ENCODE measurements at regions not wholly inside any gene's neighbourhood (a gene's known extent, or its start where the extent isn't known, plus 50 kb on each side); places are given as distances from the start of the nearest gene placed in this dataset.

DNA sequence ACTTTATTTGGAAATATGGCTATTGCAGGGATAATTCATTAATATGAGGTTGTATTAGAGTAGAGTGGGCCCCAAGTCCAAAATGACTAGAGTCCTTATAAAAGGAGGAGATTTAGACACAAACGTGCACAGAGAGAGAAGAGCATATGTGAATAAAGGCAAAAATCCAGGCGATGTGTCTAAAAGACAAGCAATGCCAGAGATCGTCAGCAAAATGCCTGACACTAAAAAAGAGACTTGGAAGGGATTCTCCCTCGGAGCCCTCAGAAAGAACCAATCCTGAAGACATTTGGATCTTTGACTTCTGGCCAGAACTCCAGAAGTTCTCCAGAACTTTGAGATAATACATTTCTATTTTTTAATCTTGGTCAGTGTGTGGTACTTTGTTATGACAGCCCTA, 472.1 kb downstream of the NLGN4X start:
- H3K4me1 ChIP-seq: no peaks in the 10 kb centered on the region
- H3K9me3 ChIP-seq: no peaks in the 10 kb centered on the region
- H3K36me3 ChIP-seq: no peaks in the 10 kb centered on the region
- no peak for DNase-seq
- no peaks in the 10 kb centered on the region for H3K27me3 ChIP-seq
- TF ChIP-seq POLR2A (IDR thresholded peaks at IDR 0.05): no peak
- TF ChIP-seq, protein P1, sequence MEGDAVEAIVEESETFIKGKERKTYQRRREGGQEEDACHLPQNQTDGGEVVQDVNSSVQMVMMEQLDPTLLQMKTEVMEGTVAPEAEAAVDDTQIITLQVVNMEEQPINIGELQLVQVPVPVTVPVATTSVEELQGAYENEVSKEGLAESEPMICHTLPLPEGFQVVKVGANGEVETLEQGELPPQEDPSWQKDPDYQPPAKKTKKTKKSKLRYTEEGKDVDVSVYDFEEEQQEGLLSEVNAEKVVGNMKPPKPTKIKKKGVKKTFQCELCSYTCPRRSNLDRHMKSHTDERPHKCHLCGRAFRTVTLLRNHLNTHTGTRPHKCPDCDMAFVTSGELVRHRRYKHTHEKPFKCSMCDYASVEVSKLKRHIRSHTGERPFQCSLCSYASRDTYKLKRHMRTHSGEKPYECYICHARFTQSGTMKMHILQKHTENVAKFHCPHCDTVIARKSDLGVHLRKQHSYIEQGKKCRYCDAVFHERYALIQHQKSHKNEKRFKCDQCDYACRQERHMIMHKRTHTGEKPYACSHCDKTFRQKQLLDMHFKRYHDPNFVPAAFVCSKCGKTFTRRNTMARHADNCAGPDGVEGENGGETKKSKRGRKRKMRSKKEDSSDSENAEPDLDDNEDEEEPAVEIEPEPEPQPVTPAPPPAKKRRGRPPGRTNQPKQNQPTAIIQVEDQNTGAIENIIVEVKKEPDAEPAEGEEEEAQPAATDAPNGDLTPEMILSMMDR (IDR thresholded peaks at IDR 0.05): no peak
- H3K4me3 ChIP-seq: no peak overlapping the region
- H3K27ac ChIP-seq: no peak overlapping the region

DNA sequence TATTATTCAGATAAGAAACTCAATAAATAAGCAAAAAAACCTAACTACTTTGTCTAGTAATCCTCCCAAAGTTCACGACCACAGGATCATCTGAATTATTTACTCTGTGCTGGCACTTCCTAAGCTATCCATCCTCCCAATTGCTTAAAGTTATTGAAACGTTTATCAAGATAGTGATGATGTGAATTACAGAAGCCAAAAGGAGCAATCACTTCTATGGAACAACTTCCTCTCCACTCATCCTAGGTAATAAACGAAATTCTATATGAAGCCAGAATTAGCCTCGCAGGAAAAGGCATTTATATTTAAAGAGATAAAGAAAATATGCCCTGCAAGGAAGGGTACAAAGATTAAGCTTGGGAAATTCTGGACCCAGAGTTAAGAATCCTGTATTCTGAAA, 475.4 kb downstream of the NLGN4X start:
- no peaks in the 10 kb centered on the region for H3K36me3 ChIP-seq
- no peak overlapping the region for H3K27ac ChIP-seq
- no peaks in the 10 kb centered on the region for H3K4me1 ChIP-seq
- H3K9me3 ChIP-seq: no peaks in the 10 kb centered on the region
- TF ChIP-seq POLR2A (IDR thresholded peaks at IDR 0.05): no peak
- TF ChIP-seq, protein P1 (IDR thresholded peaks at IDR 0.05): no peak
- H3K4me3 ChIP-seq: no peak overlapping the region
- H3K27me3 ChIP-seq: no peaks in the 10 kb centered on the region
- no peak for DNase-seq

DNA sequence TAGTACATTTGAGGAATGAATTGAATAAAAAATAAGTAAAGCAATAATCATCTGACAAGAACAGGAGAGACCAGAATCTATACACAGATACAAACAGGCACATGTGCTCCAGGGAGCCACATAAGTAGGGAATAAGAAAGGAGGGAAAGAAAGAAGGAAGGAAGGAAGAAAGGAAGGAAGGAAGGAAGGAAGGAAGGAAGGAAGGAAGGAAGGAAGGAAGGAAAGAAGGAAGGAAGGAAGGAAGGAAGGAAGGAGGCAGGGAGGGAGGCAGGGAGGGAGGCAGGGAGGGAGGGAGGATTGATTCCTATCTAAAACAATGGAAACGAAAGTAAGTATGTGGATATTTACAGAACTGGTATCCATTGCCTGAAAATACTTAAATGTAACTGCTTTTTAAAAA, 475.8 kb downstream of the NLGN4X start:
- no peak for DNase-seq
- Histone ChIP-seq H3K36me3 (no peaks in the 10 kb centered on the region), H3K27me3 (no peaks in the 10 kb centered on the region), H3K4me3 (no peak overlapping the region), H3K27ac (no peak overlapping the region), H3K4me1 (no peaks in the 10 kb centered on the region), H3K9me3 (no peaks in the 10 kb centered on the region)
- no peak for TF ChIP-seq POLR2A (IDR thresholded peaks at IDR 0.05)
- TF ChIP-seq, protein P1 (IDR thresholded peaks at IDR 0.05): no peak

DNA sequence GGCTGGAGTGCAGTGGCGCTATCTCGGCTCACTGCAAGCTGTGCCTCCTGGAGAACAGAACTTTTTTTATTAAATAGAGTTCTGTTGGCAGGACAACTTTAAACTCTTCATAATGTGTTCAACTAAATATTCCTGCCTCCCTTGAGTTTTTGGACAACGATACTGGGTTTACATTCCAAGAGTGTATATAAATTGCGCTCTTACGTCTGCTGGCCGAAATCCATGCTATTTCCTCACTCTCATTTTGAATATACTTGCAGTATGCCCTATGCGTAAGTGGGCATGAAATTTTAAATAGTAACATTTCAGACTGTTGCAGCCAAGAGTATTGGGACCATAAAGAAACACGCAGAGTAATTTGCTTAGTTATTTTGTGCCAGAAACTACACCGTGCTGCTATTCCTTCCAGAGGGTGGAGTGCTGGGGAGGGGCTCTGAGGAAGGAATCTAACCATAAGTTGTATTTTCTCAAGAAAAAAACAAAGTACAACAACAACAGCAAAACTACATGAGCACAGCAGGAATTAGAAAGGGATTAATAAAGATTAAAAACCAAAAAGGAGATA, 480.0 kb downstream of the NLGN4X start:
- TF ChIP-seq, protein P1 (IDR thresholded peaks at IDR 0.05): no peak
- TF ChIP-seq POLR2A (IDR thresholded peaks at IDR 0.05): no peak
- no peaks in the 10 kb centered on the region for H3K36me3 ChIP-seq
- DNase-seq: no peak

DNA sequence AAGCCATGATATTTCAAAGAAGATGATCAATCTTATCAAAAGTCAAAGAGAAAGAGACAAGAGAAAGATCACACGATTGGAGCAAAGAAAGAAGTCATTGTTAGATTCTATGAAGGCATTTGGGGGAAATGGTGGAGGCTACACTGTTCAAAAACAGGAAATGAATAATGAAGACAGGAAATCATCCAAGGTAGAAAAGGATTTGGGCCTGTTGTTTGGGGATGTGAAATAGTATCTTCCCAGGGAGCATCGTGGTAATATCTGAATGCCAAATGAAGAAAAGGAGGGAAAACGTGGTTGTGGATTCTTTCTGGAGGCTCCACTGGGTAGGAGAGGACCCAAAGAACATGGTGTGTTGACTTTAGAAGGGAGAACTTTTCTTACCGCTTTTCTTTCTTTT, 482.4 kb downstream of the NLGN4X start:
- H3K27ac ChIP-seq: no peak overlapping the region
- no peak for DNase-seq
- no peaks in the 10 kb centered on the region for H3K27me3 ChIP-seq
- no peaks in the 10 kb centered on the region for H3K9me3 ChIP-seq
- TF ChIP-seq, protein P1 (IDR thresholded peaks at IDR 0.05): no peak
- no peaks in the 10 kb centered on the region for H3K4me1 ChIP-seq
- no peak overlapping the region for H3K4me3 ChIP-seq
- no peaks in the 10 kb centered on the region for H3K36me3 ChIP-seq

More for the DNA sequence above, 480.0 kb downstream of the NLGN4X start:
- H3K27ac ChIP-seq: no peak overlapping the region
- H3K4me1 ChIP-seq: no peaks in the 10 kb centered on the region
- H3K9me3 ChIP-seq: no peaks in the 10 kb centered on the region
- H3K4me3 ChIP-seq: no peak overlapping the region
- H3K27me3 ChIP-seq: no peaks in the 10 kb centered on the region

DNA sequence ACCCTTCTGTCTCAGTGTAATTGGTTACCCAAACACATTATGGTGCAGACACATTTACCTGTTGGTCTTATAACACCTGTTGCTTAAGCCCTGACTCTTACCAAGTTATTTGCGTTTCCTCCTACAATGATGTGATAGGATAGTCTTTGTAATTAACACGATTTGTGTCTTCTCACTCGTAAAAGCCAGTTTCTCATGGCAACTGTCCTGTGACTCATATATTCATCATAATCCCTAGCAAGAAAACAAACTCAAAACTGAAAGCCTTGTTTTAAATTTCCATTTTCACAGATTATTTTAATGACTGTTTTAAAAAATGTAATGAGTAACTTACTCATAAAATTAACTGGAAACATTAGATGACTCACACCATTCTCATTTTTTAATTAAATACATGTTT, 495.2 kb downstream of the NLGN4X start:
- no peak overlapping the region for H3K27ac ChIP-seq
- H3K27me3 ChIP-seq: no peaks in the 10 kb centered on the region
- TF ChIP-seq POLR2A (IDR thresholded peaks at IDR 0.05): no peak
- TF ChIP-seq, protein P1 (IDR thresholded peaks at IDR 0.05): no peak
- no peaks in the 10 kb centered on the region for H3K9me3 ChIP-seq
- no peaks in the 10 kb centered on the region for H3K36me3 ChIP-seq
- H3K4me1 ChIP-seq: no peaks in the 10 kb centered on the region
- no peak overlapping the region for H3K4me3 ChIP-seq
- DNase-seq: no peak

Data from Peyer's patch (tissue), 4 donors.